Uterus (tissue), 3 donors: ENCODE measurements at regions not wholly inside any gene's neighbourhood (a gene's known extent, or its start where the extent isn't known, plus 50 kb on each side); places are given as distances from the start of the nearest gene placed in this dataset.
"Not testable (repeated sequence)": the region's sequence is repeated elsewhere in the genome, so short reads cannot be mapped to it uniquely, and the experiment has no call there.

ENCODE experiments used
- DNase-seq, 2 donors: peaks; one replicate each; pipeline ENCODE4 v3.0.0-alpha.2; 2019 to 2020
- H3K27ac ChIP-seq, 2 donors: fragments of 200-600 bp; sonication (generic); 1 replicate in 1 of 2; 2 replicates in 1 of 2; pipeline ENCODE4 v1.5.1; 2016 to 2018
- H3K27me3 ChIP-seq, 2 donors: fragments of 200-600 bp; sonication (generic); one replicate each; pipeline ENCODE4 v1.5.1; 2018 to 2019; ENCODE audit warnings: control low read depth in 1 of 2
- H3K36me3 ChIP-seq, 2 donors: fragments of 200-600 bp; sonication (generic); one replicate each; pipeline ENCODE4 v1.5.1; 2019; ENCODE audit warnings: control low read depth in 1 of 2
- H3K4me1 ChIP-seq, 2 donors: fragments of 200-600 bp; sonication (generic); one replicate each; pipeline ENCODE4 v1.5.1; 2018 to 2019; ENCODE audit warnings: control low read depth in 1 of 2
- H3K4me3 ChIP-seq, 2 donors: fragments of 200-600 bp; sonication (generic); 1 replicate in 1 of 2; 2 replicates in 1 of 2; pipeline ENCODE4 v1.5.1; 2018 to 2019; ENCODE audit warnings: mild to moderate bottlenecking in 1 of 2
- H3K9me3 ChIP-seq, 2 donors: fragments of 200-600 bp; sonication (generic); one replicate each; pipeline ENCODE4 v1.5.1; 2019; ENCODE audit warnings: control low read depth in 1 of 2
- CTCF ChIP-seq, 4 experiments: fragments of 200-600 bp in 2 of 4; fragments of 450-650 bp in 2 of 4; sonication (generic) in 2 of 4; IDR thresholded peaks; one replicate each; pipeline ENCODE4 v1.5.1; 2016 to 2019; ENCODE audit warnings: antibody characterized with exemption in 4 of 4, mild to moderate bottlenecking in 2 of 4, moderate library complexity in 1 of 4
- POLR2A ChIP-seq, 2 donors: fragments of 450-650 bp; IDR thresholded peaks; one replicate each; pipeline ENCODE4 v1.6.1; 2016; ENCODE audit warnings: antibody characterized with exemption in 2 of 2, mild to moderate bottlenecking in 1 of 2, moderate library complexity in 1 of 2
- intact Hi-C: fragments of 100-400 bp; cut with DNase I; formaldehyde crosslinking; loops from one replicate; pipeline ENCODE4 v1.15.1; 2023; ENCODE audit warnings: low total_unique reads
- donor health status: DM: yes; HTN: yes; CAD: no.

GRCh38 chr2:39837856-39838453 lies 58.9 kb upstream of the THUMPD2 start:
- no peak for DNase-seq
- no peak overlapping the region for H3K4me3 ChIP-seq
- H3K27ac ChIP-seq: no peak overlapping the region
- TF ChIP-seq CTCF (IDR thresholded peaks at IDR 0.05) (peak in 3 of 4 experiments; percentile 13 to 28 (median 21)), POLR2A (IDR thresholded peaks at IDR 0.05) (no peak)
- intact Hi-C loops: no loop called here
- H3K27me3 ChIP-seq: no peaks in the 10 kb centered on the region
- no peaks in the 10 kb centered on the region for H3K4me1 ChIP-seq
- no peaks in the 10 kb centered on the region for H3K36me3 ChIP-seq
- peaks cover 0 to 14% of the 10 kb centered on the region in 2 donors for H3K9me3 ChIP-seq

DNA sequence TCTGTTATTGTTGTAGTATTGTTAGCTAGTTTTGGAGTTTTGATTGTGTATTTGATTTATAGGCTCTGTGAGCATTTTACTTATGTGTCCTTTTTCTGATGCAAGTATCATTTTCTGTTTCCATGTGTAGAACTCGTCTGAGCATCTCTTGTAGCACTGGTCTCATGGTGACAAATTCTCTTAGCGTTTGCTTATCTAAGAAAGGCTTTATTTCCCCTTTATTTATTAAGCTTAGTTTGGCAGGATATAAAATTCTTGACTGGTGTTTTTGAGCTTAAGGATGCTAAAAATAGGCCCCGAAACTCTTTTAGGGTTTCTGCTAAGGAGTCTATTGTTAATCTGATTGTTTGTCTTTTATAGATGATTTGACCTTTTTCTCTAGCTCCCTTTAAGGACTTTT lies 57.6 kb upstream of the THUMPD2 start:
- H3K27ac ChIP-seq: no peak overlapping the region
- H3K36me3 ChIP-seq: no peaks in the 10 kb centered on the region
- H3K27me3 ChIP-seq: no peaks in the 10 kb centered on the region
- H3K4me1 ChIP-seq: no peaks in the 10 kb centered on the region
- intact Hi-C loops: no loop called here
- H3K4me3 ChIP-seq: no peak overlapping the region
- DNase-seq: no peak
- peaks cover 0 to 14% of the 10 kb centered on the region in 2 donors for H3K9me3 ChIP-seq
- TF ChIP-seq POLR2A (IDR thresholded peaks at IDR 0.05): no peak
- no peak for TF ChIP-seq CTCF (IDR thresholded peaks at IDR 0.05)

DNA sequence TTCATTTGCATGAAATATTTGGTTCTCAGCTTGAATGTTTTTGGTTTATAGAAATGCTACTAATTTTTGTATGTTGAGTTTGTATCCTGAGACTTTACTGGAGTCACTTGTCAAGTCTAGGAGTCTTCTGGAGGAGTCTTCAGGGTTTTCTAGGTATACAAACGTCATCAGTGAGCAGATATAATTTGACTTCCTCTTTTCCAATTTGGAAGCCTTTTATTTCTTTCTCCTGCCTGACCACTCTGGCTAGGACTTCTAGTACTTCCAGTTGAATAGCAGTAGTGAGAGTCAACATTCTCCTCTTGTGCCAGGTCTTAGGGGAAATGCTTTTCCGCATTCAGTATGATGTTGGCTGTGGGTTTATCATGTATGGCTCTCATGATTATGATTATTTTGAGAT lies 55.4 kb upstream of the THUMPD2 start:
- intact Hi-C loops: no loop called here

GRCh38 chr2:39830610-39831009 lies 51.6 kb upstream of the THUMPD2 start:
- intact Hi-C loops, H3K27me3 ChIP-seq, H3K9me3 ChIP-seq, H3K36me3 ChIP-seq, DNase-seq, H3K4me1 ChIP-seq, H3K27ac ChIP-seq, H3K4me3 ChIP-seq: not testable (repeated sequence)

More for the DNA sequence above, 55.4 kb upstream of the THUMPD2 start:
- Histone ChIP-seq H3K36me3 (no peaks in the 10 kb centered on the region), H3K4me1 (no peaks in the 10 kb centered on the region), H3K4me3 (no peak overlapping the region), H3K27ac (no peak overlapping the region), H3K9me3 (peaks cover 0 to 14% of the 10 kb centered on the region in 2 donors), H3K27me3 (no peaks in the 10 kb centered on the region)
- TF ChIP-seq CTCF (IDR thresholded peaks at IDR 0.05) (no peak), POLR2A (IDR thresholded peaks at IDR 0.05) (no peak)
- no peak for DNase-seq
